Gastroesophageal sphincter (tissue), 3 donors: ENCODE measurements at regions not wholly inside any gene's neighbourhood (a gene's known extent, or its start where the extent isn't known, plus 50 kb on each side); places are given as distances from the start of the nearest gene placed in this dataset.

Source experiments
- POLR2A ChIP-seq, 2 donors: fragments of 450-650 bp; IDR thresholded peaks; one replicate each; pipeline ENCODE4 v1.6.1; 2017; ENCODE audit warnings: antibody characterized with exemption in 2 of 2, mild to moderate bottlenecking in 2 of 2, moderate library complexity in 1 of 2
- POLR2AphosphoS5 ChIP-seq: sonication (generic); formaldehyde crosslinking; IDR thresholded peaks from one replicate; pipeline ENCODE4 v1.6.1; 2017; ENCODE audit warnings: antibody characterized with exemption
- TF ChIP-seq, protein P1 (sequence below), 4 experiments: fragments of 200-600 bp in 2 of 4; fragments of 450-650 bp in 2 of 4; sonication (generic) in 1 of 4; IDR thresholded peaks; one replicate each; pipeline ENCODE4 v1.5.1; 2017 to 2019; ENCODE audit warnings: antibody characterized with exemption in 4 of 4, mild to moderate bottlenecking in 2 of 4, moderate library complexity in 2 of 4

DNA sequence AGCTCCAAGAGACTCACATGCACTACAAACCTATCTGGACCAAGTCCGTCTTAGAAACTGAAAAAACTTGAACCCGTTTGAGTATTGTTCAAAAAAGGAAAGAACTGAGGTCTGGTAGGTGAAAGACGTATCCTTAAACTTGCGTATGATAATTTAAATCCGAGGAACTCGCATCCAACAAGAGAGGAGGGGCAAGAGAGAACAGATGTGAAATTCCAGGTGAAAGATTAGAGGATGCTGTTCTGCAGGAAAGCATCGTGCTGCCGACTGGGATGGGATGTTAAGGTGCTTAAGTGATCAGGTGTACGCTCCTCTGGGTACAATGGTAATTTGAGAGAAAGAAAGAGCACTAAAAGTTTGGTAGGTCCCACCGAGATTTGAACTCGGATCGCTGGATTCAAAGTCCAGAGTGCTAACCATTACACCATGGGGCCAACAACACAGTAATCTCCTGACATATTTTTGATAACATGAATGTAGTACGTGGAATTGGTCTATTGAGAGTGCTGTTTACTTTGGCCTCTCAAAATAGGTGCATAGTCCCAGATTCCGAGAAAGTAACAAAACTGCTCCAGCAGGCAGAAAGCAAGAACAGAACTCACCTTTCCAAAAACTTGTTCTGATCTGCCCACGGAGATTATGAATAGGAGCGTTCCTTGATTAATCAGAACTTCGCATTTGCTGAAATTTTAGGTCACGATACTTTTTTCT is 53.5 kb upstream of the BTN3A2 start:
- TF ChIP-seq, protein P1, sequence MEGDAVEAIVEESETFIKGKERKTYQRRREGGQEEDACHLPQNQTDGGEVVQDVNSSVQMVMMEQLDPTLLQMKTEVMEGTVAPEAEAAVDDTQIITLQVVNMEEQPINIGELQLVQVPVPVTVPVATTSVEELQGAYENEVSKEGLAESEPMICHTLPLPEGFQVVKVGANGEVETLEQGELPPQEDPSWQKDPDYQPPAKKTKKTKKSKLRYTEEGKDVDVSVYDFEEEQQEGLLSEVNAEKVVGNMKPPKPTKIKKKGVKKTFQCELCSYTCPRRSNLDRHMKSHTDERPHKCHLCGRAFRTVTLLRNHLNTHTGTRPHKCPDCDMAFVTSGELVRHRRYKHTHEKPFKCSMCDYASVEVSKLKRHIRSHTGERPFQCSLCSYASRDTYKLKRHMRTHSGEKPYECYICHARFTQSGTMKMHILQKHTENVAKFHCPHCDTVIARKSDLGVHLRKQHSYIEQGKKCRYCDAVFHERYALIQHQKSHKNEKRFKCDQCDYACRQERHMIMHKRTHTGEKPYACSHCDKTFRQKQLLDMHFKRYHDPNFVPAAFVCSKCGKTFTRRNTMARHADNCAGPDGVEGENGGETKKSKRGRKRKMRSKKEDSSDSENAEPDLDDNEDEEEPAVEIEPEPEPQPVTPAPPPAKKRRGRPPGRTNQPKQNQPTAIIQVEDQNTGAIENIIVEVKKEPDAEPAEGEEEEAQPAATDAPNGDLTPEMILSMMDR (IDR thresholded peaks at IDR 0.05) = no peak
- TF ChIP-seq POLR2A (IDR thresholded peaks at IDR 0.05) (no peak), POLR2AphosphoS5 (no peak)
